HG03045 (cell line): ENCODE measurements at regions not wholly inside any gene's neighbourhood (a gene's known extent, or its start where the extent isn't known, plus 50 kb on each side); places are given as distances from the start of the nearest gene placed in this dataset.
"Not testable (repeated sequence)": the region's sequence is repeated elsewhere in the genome, so short reads cannot be mapped to it uniquely, and the experiment has no call there.

Source experiments
- ATAC-seq: cut with Tn5 transposase; IDR thresholded peaks from one replicate; pipeline ENCODE4 v1.9.1; 2021; ENCODE audit warnings: mild to moderate bottlenecking, moderate library complexity; ENCODE audit not compliant: unreplicated experiment

DNA sequence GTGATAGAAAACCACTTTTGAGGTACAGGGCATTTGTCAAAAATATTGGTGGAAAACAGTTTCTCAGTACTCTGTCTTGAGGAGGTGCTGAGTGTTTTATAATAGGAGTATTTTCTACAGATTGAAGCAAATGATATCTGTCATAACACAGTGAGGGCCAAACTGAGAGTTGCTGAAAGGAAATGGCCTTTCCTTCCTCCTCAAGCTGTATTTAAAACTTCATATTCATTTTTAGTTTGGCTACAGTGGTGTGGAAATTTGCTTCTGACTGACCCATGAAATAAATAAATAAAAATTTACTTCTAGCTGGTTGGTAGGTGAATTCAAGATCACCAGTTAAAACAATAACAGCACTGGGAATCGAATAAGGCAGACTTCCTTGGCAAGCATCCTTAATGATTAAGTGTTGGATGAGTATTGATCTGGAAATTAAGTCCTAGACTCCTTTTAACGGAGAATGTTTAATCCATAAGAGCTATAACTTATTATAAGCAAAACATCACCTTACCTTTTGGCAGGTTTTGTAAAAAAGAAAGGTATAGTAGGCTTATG lies 828.6 kb upstream of the CITED2 start:
- ATAC-seq: no peak

GRCh38 chr6:140201787-140202458 lies 827.5 kb upstream of the CITED2 start:
- ATAC-seq: no peak

DNA sequence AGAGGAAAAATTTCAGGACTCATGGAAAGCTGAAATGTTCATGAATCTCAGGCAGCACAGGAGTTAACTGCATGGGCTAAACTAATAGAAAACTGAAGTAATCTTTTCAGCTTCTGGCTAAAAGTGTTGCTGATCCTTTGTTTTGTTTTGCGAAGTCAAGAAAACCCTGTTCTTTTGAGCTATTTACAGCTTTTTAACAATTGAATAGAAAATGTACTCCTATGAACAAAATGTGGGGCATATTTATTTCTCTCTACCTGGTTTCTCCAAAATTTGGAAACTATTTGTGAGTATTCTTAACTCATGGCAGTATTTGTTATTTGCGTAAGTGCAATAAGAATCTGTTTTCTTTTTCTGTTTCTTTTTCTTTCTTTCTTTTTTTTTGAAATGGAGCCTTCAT lies 818.8 kb upstream of the CITED2 start:
- ATAC-seq: no peak

DNA sequence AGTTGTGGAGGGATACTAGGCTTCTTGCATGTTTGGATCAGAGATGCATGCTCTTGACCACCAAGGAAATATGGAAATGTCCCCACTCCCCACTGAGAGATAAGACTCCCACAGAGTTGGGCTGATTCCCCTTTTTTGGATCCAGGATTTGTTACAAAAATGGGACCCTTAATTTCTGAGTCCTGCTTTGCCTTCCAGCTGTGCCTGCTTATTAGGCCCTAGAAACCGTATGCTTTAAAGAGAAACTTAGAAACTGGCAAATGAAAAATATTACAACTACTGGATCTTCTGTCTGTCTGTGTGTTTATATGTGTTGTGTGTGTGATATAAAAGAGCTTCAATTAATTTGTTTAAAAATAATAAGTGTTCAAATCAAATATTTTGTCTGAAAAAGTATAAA lies 817.6 kb upstream of the CITED2 start:
- ATAC-seq: no peak

- ATAC-seq: not testable (repeated sequence)
Observed at GRCh38 chr6:140189263-140189662, 814.8 kb upstream of the CITED2 start.

DNA sequence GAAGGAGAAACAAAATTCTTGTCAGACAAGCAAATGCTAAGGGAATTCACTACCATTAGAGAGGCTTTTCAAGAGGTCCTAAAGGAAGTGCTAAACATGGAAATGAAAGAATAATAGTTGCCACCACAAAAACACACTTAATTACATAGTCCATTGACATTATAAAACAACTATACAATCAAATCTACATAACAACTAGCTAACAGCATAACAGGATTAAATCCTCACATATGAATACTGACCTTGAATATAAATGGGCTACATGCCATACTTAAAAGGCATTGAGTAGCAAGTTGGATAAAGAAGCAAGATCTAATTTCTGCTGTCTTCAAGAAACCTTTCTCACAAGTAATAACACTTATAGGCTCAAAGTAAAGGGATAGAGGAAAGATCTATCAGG lies 811.5 kb upstream of the CITED2 start:
- ATAC-seq: no peak

- ATAC-seq: no peak
Observed at GRCh38 chr6:140183881-140184280, 809.4 kb upstream of the CITED2 start.

GRCh38 chr6:140182821-140183220 lies 808.4 kb upstream of the CITED2 start:
- ATAC-seq: no peak

GRCh38 chr6:140181876-140182275 lies 807.4 kb upstream of the CITED2 start:
- no peak for ATAC-seq

- ATAC-seq: no peak
Observed at GRCh38 chr6:140180306-140180705, 805.9 kb upstream of the CITED2 start.

- no peak for ATAC-seq
Observed at GRCh38 chr6:140178935-140179334, 804.5 kb upstream of the CITED2 start.

GRCh38 chr6:140178520-140178919 lies 804.1 kb upstream of the CITED2 start:
- no peak for ATAC-seq

GRCh38 chr6:140176306-140176705 lies 801.9 kb upstream of the CITED2 start:
- no peak for ATAC-seq

GRCh38 chr6:140175486-140175885 lies 801.0 kb upstream of the CITED2 start:
- no peak for ATAC-seq

GRCh38 chr6:140174524-140174923 lies 800.1 kb upstream of the CITED2 start:
- ATAC-seq: no peak

- no peak for ATAC-seq
Observed at GRCh38 chr6:140168365-140168764, 793.9 kb upstream of the CITED2 start.

DNA sequence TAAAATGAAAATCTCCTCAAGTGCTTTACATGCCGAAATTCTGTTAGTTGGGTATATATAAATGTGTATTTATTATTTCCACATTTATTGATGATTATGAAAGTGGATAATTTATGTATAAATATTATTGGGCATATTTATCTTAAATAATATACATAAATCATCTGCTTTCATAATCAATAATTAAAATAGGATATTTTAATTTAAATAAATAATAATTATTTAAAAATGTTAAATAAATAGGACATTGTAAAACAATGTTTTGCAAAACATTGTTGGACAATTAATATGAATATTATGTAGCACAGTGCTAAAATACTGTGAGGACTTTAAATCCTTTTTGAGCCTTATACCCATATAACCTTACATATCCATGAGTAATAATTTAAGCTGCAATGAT lies 786.5 kb upstream of the CITED2 start:
- no peak for ATAC-seq

DNA sequence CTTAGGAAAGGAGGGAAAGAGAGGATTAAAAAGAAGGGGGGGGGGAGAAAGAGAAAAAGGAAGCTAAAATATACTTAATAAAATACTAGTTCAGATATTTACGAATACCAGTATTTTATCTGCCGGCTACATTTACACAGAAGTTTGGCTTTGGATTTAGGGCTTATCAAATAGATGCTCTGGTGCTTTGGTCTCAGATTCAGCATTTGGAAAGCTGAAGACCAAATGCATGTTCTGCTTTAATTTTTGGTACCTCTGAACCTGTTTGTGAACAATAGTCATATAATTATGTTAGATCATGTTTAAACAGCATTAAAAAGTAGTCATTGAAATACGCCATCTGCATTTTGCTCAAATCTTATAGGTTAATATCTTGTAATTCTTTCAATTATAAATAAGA lies 786.0 kb upstream of the CITED2 start:
- no peak for ATAC-seq

DNA sequence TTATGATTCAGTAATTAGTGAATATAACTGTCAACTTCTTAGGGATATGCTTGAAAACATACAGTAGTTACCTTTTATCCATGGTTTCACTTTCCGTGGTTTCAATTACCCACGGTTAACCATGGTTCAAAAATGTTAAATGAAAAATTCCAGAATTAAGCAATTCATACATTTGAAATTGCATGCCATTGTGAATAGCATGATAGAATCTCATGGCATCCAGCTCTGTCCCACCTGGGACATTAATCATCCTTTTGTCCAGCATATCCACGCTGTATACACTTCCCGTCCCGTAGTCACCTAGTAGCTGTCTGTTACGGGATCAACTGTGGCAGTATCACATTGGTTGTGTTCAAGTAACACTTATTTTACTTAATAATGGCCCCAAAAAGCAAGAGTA lies 781.7 kb upstream of the CITED2 start:
- ATAC-seq: no peak

- no peak for ATAC-seq
Observed at GRCh38 chr6:140155451-140156126, 781.1 kb upstream of the CITED2 start.

- ATAC-seq: no peak
Observed at GRCh38 chr6:140153703-140154102, 779.3 kb upstream of the CITED2 start.
